OCI-LY1 (cell line): ENCODE measurements at regions not wholly inside any gene's neighbourhood (a gene's known extent, or its start where the extent isn't known, plus 50 kb on each side); places are given as distances from the start of the nearest gene placed in this dataset.

Experiments
- H2AFZ ChIP-seq: fragments of 200-600 bp; sonication (generic), shearing (Covaris generic); 2 replicates; pipeline ENCODE4 v1.6.0; 2014; ENCODE audit warnings: antibody characterized with exemption, mild to moderate bottlenecking, low read length
- H3F3A ChIP-seq: fragments of 200-600 bp; sonication (generic), shearing (Covaris generic); 2 replicates; pipeline ENCODE4 v1.6.0; 2014; ENCODE audit warnings: mild to moderate bottlenecking, antibody characterized with exemption, low read length, moderate library complexity; ENCODE audit not compliant: insufficient read depth
- H3K27ac ChIP-seq: fragments of 200-600 bp; sonication (generic); 2 replicates; pipeline ENCODE4 v1.5.1; 2014; ENCODE audit warnings: low read length, mixed run types, mild to moderate bottlenecking, low read depth; ENCODE audit not compliant: poor library complexity, severe bottlenecking
- H3K27me3 ChIP-seq: fragments of 200-600 bp; sonication (generic); 2 replicates; pipeline ENCODE4 v1.6.0; 2014; ENCODE audit warnings: antibody characterized with exemption, mild to moderate bottlenecking, low read length, moderate library complexity; ENCODE audit not compliant: insufficient read depth
- H3K36me3 ChIP-seq: fragments of 200-600 bp; sonication (generic); 2 replicates; pipeline ENCODE4 v1.6.1; 2014; ENCODE audit warnings: mild to moderate bottlenecking, antibody characterized with exemption, low read length, moderate library complexity, mixed read lengths; ENCODE audit not compliant: insufficient read depth
- H3K4me1 ChIP-seq: fragments of 200-600 bp; sonication (generic); 2 replicates; pipeline ENCODE4 v1.5.1; 2014; ENCODE audit warnings: mild to moderate bottlenecking, low read length, moderate library complexity; ENCODE audit not compliant: insufficient read depth, severe bottlenecking
- H3K4me2 ChIP-seq: fragments of 200-600 bp; sonication (generic), shearing (Covaris generic); 2 replicates; pipeline ENCODE4 v1.6.1; 2014; ENCODE audit warnings: low read length
- H3K4me3 ChIP-seq: fragments of 200-600 bp; sonication (generic); 2 replicates; pipeline ENCODE4 v1.5.1; 2014; ENCODE audit warnings: low read length, low read depth, mild to moderate bottlenecking, mixed read lengths; ENCODE audit not compliant: poor library complexity, severe bottlenecking
- H3K79me2 ChIP-seq: fragments of 200-600 bp; shearing (Covaris generic); 2 replicates; pipeline ENCODE4 v1.6.1; 2016; ENCODE audit warnings: mixed run types, low read length, mixed read lengths; ENCODE audit not compliant: insufficient read depth
- H3K9ac ChIP-seq: fragments of 200-600 bp; sonication (generic), shearing (Covaris generic); 2 replicates; pipeline ENCODE4 v1.6.1; 2014; ENCODE audit warnings: mild to moderate bottlenecking, low read length, mixed read lengths
- H3K9me2 ChIP-seq: fragments of 200-600 bp; sonication (generic), shearing (Covaris generic); 2 replicates; pipeline ENCODE4 v1.6.1; 2014; ENCODE audit warnings: low read depth, mild to moderate bottlenecking, low read length, mixed read lengths
- H3K9me3 ChIP-seq: fragments of 200-600 bp; shearing (Covaris generic); 2 replicates; pipeline ENCODE4 v1.6.1; 2014; ENCODE audit warnings: low read length, mixed read lengths
- H4K20me1 ChIP-seq: fragments of 200-600 bp; sonication (generic), shearing (Covaris generic); 2 replicates; pipeline ENCODE4 v1.6.0; 2016; ENCODE audit warnings: mild to moderate bottlenecking, low read length; ENCODE audit not compliant: insufficient read depth
- EZH2 ChIP-seq: fragments of 200-600 bp; sonication (generic), shearing (Covaris generic); IDR thresholded peaks from 2 replicates; pipeline ENCODE4 v1.8.0; 2017; ENCODE audit warnings: borderline replicate concordance, mixed run types, mild to moderate bottlenecking, antibody characterized with exemption, low read length, moderate library complexity, mixed read lengths
- TF ChIP-seq, protein P1 (sequence below): fragments of 200-600 bp; sonication (generic), shearing (Covaris generic); IDR thresholded peaks from 2 replicates; pipeline ENCODE4 v1.5.1; 2017; ENCODE audit warnings: mild to moderate bottlenecking, antibody characterized with exemption, low read length, moderate library complexity, mixed read lengths

GRCh38 chr21:35377505-35378090 is 328.5 kb upstream of the RUNX1 start:
- H3K9ac ChIP-seq = no peak overlapping the region
- no peaks in the 10 kb centered on the region for H3K9me3 ChIP-seq
- no peaks in the 10 kb centered on the region for H3K79me2 ChIP-seq
- H3K36me3 ChIP-seq = no peaks in the 10 kb centered on the region
- no peak overlapping the region for H2AFZ ChIP-seq
- no peaks in the 10 kb centered on the region for H3K27me3 ChIP-seq
- no peaks in the 10 kb centered on the region for H3K9me2 ChIP-seq
- H3K4me1 ChIP-seq = no peaks in the 10 kb centered on the region
- no peak for TF ChIP-seq EZH2
- TF ChIP-seq, protein P1, sequence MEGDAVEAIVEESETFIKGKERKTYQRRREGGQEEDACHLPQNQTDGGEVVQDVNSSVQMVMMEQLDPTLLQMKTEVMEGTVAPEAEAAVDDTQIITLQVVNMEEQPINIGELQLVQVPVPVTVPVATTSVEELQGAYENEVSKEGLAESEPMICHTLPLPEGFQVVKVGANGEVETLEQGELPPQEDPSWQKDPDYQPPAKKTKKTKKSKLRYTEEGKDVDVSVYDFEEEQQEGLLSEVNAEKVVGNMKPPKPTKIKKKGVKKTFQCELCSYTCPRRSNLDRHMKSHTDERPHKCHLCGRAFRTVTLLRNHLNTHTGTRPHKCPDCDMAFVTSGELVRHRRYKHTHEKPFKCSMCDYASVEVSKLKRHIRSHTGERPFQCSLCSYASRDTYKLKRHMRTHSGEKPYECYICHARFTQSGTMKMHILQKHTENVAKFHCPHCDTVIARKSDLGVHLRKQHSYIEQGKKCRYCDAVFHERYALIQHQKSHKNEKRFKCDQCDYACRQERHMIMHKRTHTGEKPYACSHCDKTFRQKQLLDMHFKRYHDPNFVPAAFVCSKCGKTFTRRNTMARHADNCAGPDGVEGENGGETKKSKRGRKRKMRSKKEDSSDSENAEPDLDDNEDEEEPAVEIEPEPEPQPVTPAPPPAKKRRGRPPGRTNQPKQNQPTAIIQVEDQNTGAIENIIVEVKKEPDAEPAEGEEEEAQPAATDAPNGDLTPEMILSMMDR = no peak
- H3K4me3 ChIP-seq = no peak overlapping the region
- H4K20me1 ChIP-seq = no peaks in the 10 kb centered on the region
- H3K27ac ChIP-seq = no peak overlapping the region
- H3K4me2 ChIP-seq = no peak overlapping the region
- H3F3A ChIP-seq = no peaks in the 10 kb centered on the region

GRCh38 chr21:35376406-35377135 is 327.5 kb upstream of the RUNX1 start:
- no peak overlapping the region for H3K9ac ChIP-seq
- TF ChIP-seq, protein P1 = no peak
- no peak for TF ChIP-seq EZH2
- no peak overlapping the region for H3K27ac ChIP-seq
- no peak overlapping the region for H3K4me2 ChIP-seq
- no peak overlapping the region for H3K4me3 ChIP-seq
- H3K9me3 ChIP-seq = no peaks in the 10 kb centered on the region
- no peaks in the 10 kb centered on the region for H3K9me2 ChIP-seq
- H3K79me2 ChIP-seq = no peaks in the 10 kb centered on the region
- peaks cover 1% of the 10 kb centered on the region for H3K4me1 ChIP-seq
- H4K20me1 ChIP-seq = no peaks in the 10 kb centered on the region
- H3F3A ChIP-seq = no peaks in the 10 kb centered on the region
- no peaks in the 10 kb centered on the region for H3K27me3 ChIP-seq
- H3K36me3 ChIP-seq = no peaks in the 10 kb centered on the region
- no peak overlapping the region for H2AFZ ChIP-seq

- H3K4me3 ChIP-seq = no peak overlapping the region
- H3K79me2 ChIP-seq = no peaks in the 10 kb centered on the region
- TF ChIP-seq, protein P1 = no peak
- no peak for TF ChIP-seq EZH2
- no peak overlapping the region for H3K27ac ChIP-seq
- no peaks in the 10 kb centered on the region for H3K27me3 ChIP-seq
- no peak overlapping the region for H3K4me2 ChIP-seq
- no peak overlapping the region for H3K9ac ChIP-seq
- H3K4me1 ChIP-seq = peaks cover 4% of the 10 kb centered on the region
- H4K20me1 ChIP-seq = no peaks in the 10 kb centered on the region
- no peaks in the 10 kb centered on the region for H3K36me3 ChIP-seq
- H3K9me2 ChIP-seq = no peaks in the 10 kb centered on the region
- no peaks in the 10 kb centered on the region for H3K9me3 ChIP-seq
- H2AFZ ChIP-seq = no peak overlapping the region
- H3F3A ChIP-seq = no peaks in the 10 kb centered on the region
These were observed 326.0 kb upstream of the RUNX1 start for GRCh38 chr21:35375115-35375514.
